Esophagus squamous epithelium (tissue), 5 donors: ENCODE measurements at regions not wholly inside any gene's neighbourhood (a gene's known extent, or its start where the extent isn't known, plus 50 kb on each side); places are given as distances from the start of the nearest gene placed in this dataset.

ENCODE experiments used
- DNase-seq: peaks from one replicate; lab custom pipeline; 2025; lab: John Stamatoyannopoulos, UW
- H3K27ac ChIP-seq, 4 donors: fragments of 200-600 bp; sonication (generic); one replicate each; pipeline ENCODE4 v1.5.1; 2016 to 2019; ENCODE audit warnings: mild to moderate bottlenecking in 1 of 4
- H3K27me3 ChIP-seq, 4 donors: fragments of 200-600 bp; sonication (generic); 1 replicate in 3 of 4; 2 replicates in 1 of 4; pipeline versions ENCODE4 v1.5.1 to v1.6.0; 2017 to 2021; ENCODE audit warnings: antibody characterized with exemption in 1 of 4
- H3K36me3 ChIP-seq, 3 donors: fragments of 200-600 bp; sonication (generic); one replicate each; pipeline ENCODE4 v1.5.1; 2016 to 2019
- H3K4me1 ChIP-seq, 3 donors: fragments of 200-600 bp; sonication (generic); one replicate each; pipeline ENCODE4 v1.5.1; 2017 to 2019
- H3K4me3 ChIP-seq, 4 donors: fragments of 200-600 bp; sonication (generic); 1 replicate in 3 of 4; 2 replicates in 1 of 4; pipeline ENCODE4 v1.5.1; 2016 to 2019; ENCODE audit warnings: mild to moderate bottlenecking in 2 of 4, moderate library complexity in 1 of 4
- H3K9me3 ChIP-seq, 3 donors: fragments of 200-600 bp; sonication (generic); one replicate each; pipeline ENCODE4 v1.5.1; 2016 to 2019
- CTCF ChIP-seq, 6 experiments: fragments of 450-650 bp in 4 of 6; fragments of 200-600 bp in 2 of 6; sonication (generic) in 2 of 6; IDR thresholded peaks; one replicate each; pipeline ENCODE4 v1.5.1; 2016 to 2019; ENCODE audit warnings: antibody characterized with exemption in 6 of 6, mild to moderate bottlenecking in 4 of 6, moderate library complexity in 4 of 6
- POLR2A ChIP-seq, 4 donors: fragments of 450-650 bp; IDR thresholded peaks; one replicate each; pipeline ENCODE4 v1.6.1; 2017; ENCODE audit warnings: antibody characterized with exemption in 4 of 4, mild to moderate bottlenecking in 4 of 4, moderate library complexity in 3 of 4
- WGBS, 2 donors: methylation state at CpG; one replicate each; pipeline ENCODE4 v1.1.5; 2018; 5-methylcytosine and 5-hydroxymethylcytosine counted together
- intact Hi-C: fragments of 100-400 bp; cut with DNase I; formaldehyde crosslinking; loops from one replicate; pipeline ENCODE4 v1.15.0; 2022
- donor health status: DM: yes; HTN: yes; CAD: no.

GRCh38 chr2:207265869-207266268, 100.1 kb upstream of the KLF7 start:
- intact Hi-C loops, result no loop called here
- WGBS, 2 donors, result 60 to 79% methylated on average over 6 of the region's 6 CpGs

GRCh38 chr2:207266648-207267047, 100.9 kb upstream of the KLF7 start:
- 93 to 96% methylated on average over 7 of the region's 7 CpGs for WGBS, 2 donors
- Histone ChIP-seq H3K4me1 (no peaks in the 10 kb centered on the region), H3K27ac (no peak overlapping the region), H3K36me3 (no peaks in the 10 kb centered on the region), H3K4me3 (no peak overlapping the region), H3K27me3 (no peaks in the 10 kb centered on the region), H3K9me3 (no peaks in the 10 kb centered on the region)
- DNase-seq, result no peak
- intact Hi-C loops, result no loop called here
- TF ChIP-seq CTCF (IDR thresholded peaks at IDR 0.05) (no peak), POLR2A (IDR thresholded peaks at IDR 0.05) (no peak)

More at GRCh38 chr2:207265869-207266268, 100.1 kb upstream of the KLF7 start:
- Histone ChIP-seq H3K4me1 (no peaks in the 10 kb centered on the region), H3K27me3 (no peaks in the 10 kb centered on the region), H3K36me3 (no peaks in the 10 kb centered on the region), H3K27ac (no peak overlapping the region), H3K4me3 (no peak overlapping the region), H3K9me3 (no peaks in the 10 kb centered on the region)
- DNase-seq, result no peak
- TF ChIP-seq CTCF (IDR thresholded peaks at IDR 0.05) (no peak), POLR2A (IDR thresholded peaks at IDR 0.05) (no peak)

- 86 to 91% methylated on average over 2 of the region's 2 CpGs for WGBS, 2 donors
- no peaks in the 10 kb centered on the region for H3K27me3 ChIP-seq
- TF ChIP-seq CTCF (IDR thresholded peaks at IDR 0.05), result no peak
- TF ChIP-seq POLR2A (IDR thresholded peaks at IDR 0.05), result no peak
- intact Hi-C loops, result no loop called here
- DNase-seq, result no peak
- H3K9me3 ChIP-seq, result no peaks in the 10 kb centered on the region
- H3K4me1 ChIP-seq, result no peaks in the 10 kb centered on the region
- no peak overlapping the region for H3K4me3 ChIP-seq
- H3K36me3 ChIP-seq, result no peaks in the 10 kb centered on the region
- H3K27ac ChIP-seq, result no peak overlapping the region
Observed at GRCh38 chr2:207269038-207269437, 103.3 kb upstream of the KLF7 start.

- Histone ChIP-seq H3K9me3 (no peaks in the 10 kb centered on the region), H3K36me3 (no peaks in the 10 kb centered on the region), H3K4me3 (no peak overlapping the region), H3K27me3 (no peaks in the 10 kb centered on the region), H3K27ac (no peak overlapping the region), H3K4me1 (no peaks in the 10 kb centered on the region)
- intact Hi-C loops, result no loop called here
- DNase-seq, result no peak
- TF ChIP-seq POLR2A (IDR thresholded peaks at IDR 0.05) (no peak), CTCF (IDR thresholded peaks at IDR 0.05) (no peak)
- WGBS, 2 donors, result 73 to 85% methylated on average over 5 of the region's 5 CpGs
Observed at GRCh38 chr2:207274530-207275189, 108.9 kb upstream of the KLF7 start.

GRCh38 chr2:207275779-207276178, 110.0 kb upstream of the KLF7 start:
- Histone ChIP-seq H3K9me3 (no peaks in the 10 kb centered on the region), H3K27ac (no peak overlapping the region), H3K36me3 (no peaks in the 10 kb centered on the region), H3K4me3 (no peak overlapping the region), H3K4me1 (no peaks in the 10 kb centered on the region), H3K27me3 (no peaks in the 10 kb centered on the region)
- intact Hi-C loops, result no loop called here
- no peak for TF ChIP-seq CTCF (IDR thresholded peaks at IDR 0.05)
- TF ChIP-seq POLR2A (IDR thresholded peaks at IDR 0.05), result no peak
- 70 to 86% methylated on average over 1 to 2 of the region's 2 CpGs for WGBS, 2 donors
- DNase-seq, result no peak
